ENCODE measurements at regions not wholly inside any gene's neighbourhood (a gene's known extent, or its start where the extent isn't known, plus 50 kb on each side); places are given as distances from the start of the nearest gene placed in this dataset.

DNA sequence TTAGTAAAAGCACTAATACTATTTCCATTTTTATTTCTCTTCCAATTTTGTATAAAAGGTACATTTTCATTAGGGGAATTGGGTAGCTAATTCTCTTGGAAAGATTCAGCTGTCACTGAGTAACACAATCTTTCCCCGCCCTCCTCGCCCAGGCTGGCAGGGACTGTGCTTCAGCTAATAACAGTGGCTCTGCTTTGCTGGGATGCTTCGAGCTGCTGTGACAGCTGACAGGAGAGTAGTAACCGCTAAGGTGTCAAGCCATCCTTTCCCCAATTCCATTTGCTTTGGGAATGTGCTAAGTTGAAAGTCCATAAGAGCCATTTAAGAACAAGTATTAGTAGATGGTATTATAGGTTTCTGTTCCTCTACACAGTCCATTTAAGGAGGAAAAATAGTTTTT is 106.7 kb upstream of the NRIP1 start:
- no peaks in the 10 kb centered on the region for H3K9me3 Mint-ChIP-seq
- no peaks in the 10 kb centered on the region for H3K4me1 Mint-ChIP-seq
- no peak overlapping the region for H3K4me3 Mint-ChIP-seq
- ATAC-seq (replicated peaks), result no peak
- H3K36me3 Mint-ChIP-seq (ENCODE audit: low read depth), result no peaks in the 10 kb centered on the region
- H3K27ac Mint-ChIP-seq, result no peak overlapping the region
- peaks cover 5% of the 10 kb centered on the region for H3K27me3 Mint-ChIP-seq

DNA sequence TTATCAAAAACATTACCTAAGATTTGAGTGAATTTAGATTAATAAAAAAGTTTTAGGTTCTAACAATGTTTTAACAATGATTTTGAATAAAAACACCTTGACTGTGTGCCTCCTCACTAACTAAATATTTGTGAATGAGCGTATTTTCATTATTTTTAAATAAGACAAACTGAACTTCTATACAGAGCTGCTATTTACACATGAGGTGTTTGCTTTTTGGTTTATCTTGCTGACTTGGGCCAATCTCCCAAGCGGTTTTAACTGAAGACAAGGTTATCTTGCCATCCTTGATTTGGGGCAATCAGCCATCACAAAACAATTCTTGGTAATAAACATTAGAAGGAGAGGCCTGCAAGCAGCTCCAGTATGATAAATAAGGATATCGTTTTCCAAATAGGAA is 108.2 kb upstream of the NRIP1 start:
- Mint-ChIP-seq H3K27me3 (peaks cover under 1% of the 10 kb centered on the region), H3K27ac (no peak overlapping the region), H3K4me3 (no peak overlapping the region), H3K9me3 (no peaks in the 10 kb centered on the region), H3K4me1 (no peaks in the 10 kb centered on the region), H3K36me3 (ENCODE audit: low read depth) (no peaks in the 10 kb centered on the region)
- no peak for ATAC-seq (replicated peaks)

DNA sequence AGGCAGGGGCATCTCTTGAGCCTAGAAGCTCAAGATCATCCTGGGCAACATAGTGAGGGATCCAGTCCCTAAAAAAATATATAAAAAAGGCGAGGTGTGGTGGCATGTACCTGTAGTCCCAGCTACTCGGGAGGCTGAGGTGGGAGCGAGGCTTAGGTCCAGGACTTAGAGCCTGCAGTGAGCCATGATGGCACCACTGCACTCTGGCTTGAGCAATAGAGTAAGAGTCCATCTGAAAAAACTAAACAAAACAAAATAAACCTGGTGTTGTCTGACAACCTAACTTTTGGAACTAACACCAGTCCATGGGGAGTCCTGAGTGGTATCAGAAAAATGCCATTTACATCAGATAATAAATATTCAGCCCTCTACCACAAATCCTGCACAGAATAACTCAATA is 110.1 kb upstream of the NRIP1 start:
- H3K4me3 Mint-ChIP-seq, result no peak overlapping the region
- no peaks in the 10 kb centered on the region for H3K4me1 Mint-ChIP-seq
- no peaks in the 10 kb centered on the region for H3K9me3 Mint-ChIP-seq
- H3K27ac Mint-ChIP-seq, result no peak overlapping the region
- ATAC-seq (replicated peaks), result no peak
- H3K27me3 Mint-ChIP-seq, result no peaks in the 10 kb centered on the region
- H3K36me3 Mint-ChIP-seq (ENCODE audit: low read depth), result no peaks in the 10 kb centered on the region

DNA sequence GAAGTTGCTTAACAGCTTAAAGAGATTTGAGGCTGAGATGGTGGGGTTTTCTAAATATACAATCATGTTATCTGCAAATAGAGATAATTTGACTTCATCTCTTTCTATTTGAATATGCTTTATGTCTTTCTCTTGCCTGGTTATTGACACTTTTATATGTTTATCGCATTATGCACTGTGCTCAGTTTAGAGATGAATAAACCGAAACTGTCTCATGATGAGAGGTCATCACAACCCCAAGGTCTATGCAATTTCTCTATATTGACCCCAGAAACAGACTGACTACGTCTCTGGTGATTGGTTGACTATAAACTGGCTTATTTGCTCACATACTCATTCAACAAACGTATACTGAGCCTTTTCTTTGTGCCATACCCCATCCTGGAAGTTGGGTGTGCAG is 117.9 kb upstream of the NRIP1 start:
- peaks cover 4% of the 10 kb centered on the region for H3K27me3 Mint-ChIP-seq
- H3K36me3 Mint-ChIP-seq (ENCODE audit: low read depth), result no peaks in the 10 kb centered on the region
- no peak for ATAC-seq (replicated peaks)

DNA sequence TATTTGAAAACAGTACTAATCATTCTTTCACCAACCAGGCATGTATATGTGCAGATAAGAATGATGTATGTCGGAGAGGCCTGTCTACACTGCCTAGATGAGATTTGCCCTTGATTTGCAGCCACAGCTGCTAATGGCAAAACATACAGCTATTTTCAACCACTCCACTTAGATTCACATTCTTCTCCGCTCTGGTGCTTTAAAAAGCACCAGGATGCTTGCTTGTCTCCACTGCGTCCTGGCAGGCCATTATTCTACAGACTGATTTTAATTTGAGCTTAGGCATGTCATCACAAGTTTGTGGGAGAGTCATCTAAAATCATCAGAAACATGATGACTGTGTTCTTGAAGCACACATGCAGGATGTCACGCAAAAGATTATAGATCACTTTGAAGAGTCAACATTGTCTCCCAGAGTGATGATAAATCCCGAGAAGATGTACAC is 119.0 kb upstream of the NRIP1 start:
- Mint-ChIP-seq H3K9me3 (peaks cover 6% of the 10 kb centered on the region), H3K27ac (no peak overlapping the region), H3K4me1 (peaks cover 6% of the 10 kb centered on the region), H3K36me3 (ENCODE audit: low read depth) (no peaks in the 10 kb centered on the region), H3K4me3 (no peak overlapping the region), H3K27me3 (peaks cover 4% of the 10 kb centered on the region)
- no peak for ATAC-seq (replicated peaks)

More for the DNA sequence above, 117.9 kb upstream of the NRIP1 start:
- H3K4me3 Mint-ChIP-seq, result no peak overlapping the region
- peaks cover 6% of the 10 kb centered on the region for H3K9me3 Mint-ChIP-seq
- H3K4me1 Mint-ChIP-seq, result peaks cover 6% of the 10 kb centered on the region
- no peak overlapping the region for H3K27ac Mint-ChIP-seq

DNA sequence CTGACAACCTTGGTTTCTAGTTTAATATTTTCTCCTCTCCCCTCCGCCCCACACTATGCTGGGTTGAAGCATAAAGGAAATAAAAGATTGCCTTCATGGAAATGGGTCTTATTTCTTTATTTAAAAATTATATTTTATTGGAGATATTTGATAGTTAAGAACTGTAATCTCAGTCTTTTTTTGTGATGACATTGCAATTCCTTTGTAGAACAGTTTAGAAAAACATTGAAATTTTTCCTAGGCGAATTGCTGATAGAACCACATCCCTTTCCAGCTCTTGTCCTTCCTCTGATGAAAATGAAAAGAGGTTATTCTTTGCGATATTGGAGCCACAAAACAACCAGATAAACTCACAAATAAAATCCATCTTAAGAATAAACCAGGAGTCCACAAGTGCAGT is 125.6 kb upstream of the NRIP1 start:
- Mint-ChIP-seq H3K4me3 (no peak overlapping the region), H3K36me3 (ENCODE audit: low read depth) (no peaks in the 10 kb centered on the region), H3K9me3 (no peaks in the 10 kb centered on the region), H3K27me3 (no peaks in the 10 kb centered on the region), H3K4me1 (no peaks in the 10 kb centered on the region), H3K27ac (no peak overlapping the region)
- no peak for ATAC-seq (replicated peaks)

DNA sequence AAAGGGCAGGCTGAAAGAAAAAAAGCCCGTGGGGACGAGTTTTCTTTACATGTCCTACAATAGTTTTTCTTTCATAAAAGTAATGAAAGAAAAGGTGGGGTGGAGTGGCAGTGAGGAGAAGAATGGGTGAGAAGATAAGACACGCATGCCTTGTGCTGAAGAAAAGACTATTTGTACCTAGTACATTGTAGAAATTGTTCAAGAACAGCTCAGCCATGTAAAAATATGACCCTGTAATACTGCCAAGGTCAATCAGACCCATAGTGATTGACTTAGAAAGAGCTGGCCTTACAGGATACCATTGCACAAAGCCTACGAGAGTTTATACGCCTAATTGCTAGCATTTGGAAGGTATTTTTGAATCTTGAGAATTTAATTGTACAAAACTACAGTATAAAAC is 126.0 kb upstream of the NRIP1 start:
- no peaks in the 10 kb centered on the region for H3K9me3 Mint-ChIP-seq
- ATAC-seq (replicated peaks), result no peak
- no peak overlapping the region for H3K27ac Mint-ChIP-seq
- H3K4me1 Mint-ChIP-seq, result no peaks in the 10 kb centered on the region
- H3K36me3 Mint-ChIP-seq (ENCODE audit: low read depth), result no peaks in the 10 kb centered on the region
- H3K27me3 Mint-ChIP-seq, result no peaks in the 10 kb centered on the region
- no peak overlapping the region for H3K4me3 Mint-ChIP-seq

DNA sequence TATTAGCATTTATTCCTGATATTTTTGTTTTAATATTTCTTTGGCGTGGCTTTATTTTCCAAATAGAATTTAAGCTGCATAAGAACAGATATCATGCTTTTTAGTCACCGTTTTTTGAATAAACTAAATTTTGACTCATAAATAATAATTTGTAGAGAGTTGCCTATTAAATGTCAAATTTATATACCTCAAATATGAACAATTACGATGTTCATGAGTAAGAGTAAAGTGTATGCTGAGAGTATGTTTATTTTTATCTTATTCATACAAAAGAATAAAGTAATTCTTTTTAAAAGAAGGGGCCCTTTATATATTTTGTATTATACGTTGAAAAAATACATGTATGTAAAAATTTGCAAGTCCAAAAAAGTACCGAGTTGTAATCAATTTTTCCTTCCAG is 126.5 kb upstream of the NRIP1 start:
- Mint-ChIP-seq H3K27ac (no peak overlapping the region), H3K4me3 (no peak overlapping the region), H3K9me3 (no peaks in the 10 kb centered on the region), H3K4me1 (no peaks in the 10 kb centered on the region), H3K27me3 (no peaks in the 10 kb centered on the region), H3K36me3 (ENCODE audit: low read depth) (no peaks in the 10 kb centered on the region)
- no peak for ATAC-seq (replicated peaks)

DNA sequence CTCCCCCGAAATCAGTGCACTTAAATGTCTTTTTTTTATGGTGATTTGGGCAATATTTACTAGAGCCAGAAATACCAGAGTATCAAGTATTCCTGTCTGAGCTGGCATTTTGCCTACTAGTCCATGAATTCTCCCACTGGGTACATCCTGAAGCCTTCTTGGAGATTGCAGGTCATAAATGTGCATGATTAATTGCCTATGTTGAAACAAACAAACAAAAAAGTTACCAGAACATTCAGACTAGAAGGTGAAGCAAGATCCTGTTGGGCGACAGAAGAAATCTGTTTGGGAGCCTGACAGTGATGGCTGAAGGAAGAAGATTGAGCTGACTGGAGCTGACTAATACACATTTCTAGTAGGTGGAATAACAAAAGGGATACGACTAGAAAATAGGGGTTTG is 127.4 kb upstream of the NRIP1 start:
- no peaks in the 10 kb centered on the region for H3K9me3 Mint-ChIP-seq
- H3K36me3 Mint-ChIP-seq (ENCODE audit: low read depth), result no peaks in the 10 kb centered on the region
- no peaks in the 10 kb centered on the region for H3K27me3 Mint-ChIP-seq
- H3K4me3 Mint-ChIP-seq, result no peak overlapping the region
- no peak for ATAC-seq (replicated peaks)
- H3K4me1 Mint-ChIP-seq, result no peaks in the 10 kb centered on the region
- H3K27ac Mint-ChIP-seq, result no peak overlapping the region

DNA sequence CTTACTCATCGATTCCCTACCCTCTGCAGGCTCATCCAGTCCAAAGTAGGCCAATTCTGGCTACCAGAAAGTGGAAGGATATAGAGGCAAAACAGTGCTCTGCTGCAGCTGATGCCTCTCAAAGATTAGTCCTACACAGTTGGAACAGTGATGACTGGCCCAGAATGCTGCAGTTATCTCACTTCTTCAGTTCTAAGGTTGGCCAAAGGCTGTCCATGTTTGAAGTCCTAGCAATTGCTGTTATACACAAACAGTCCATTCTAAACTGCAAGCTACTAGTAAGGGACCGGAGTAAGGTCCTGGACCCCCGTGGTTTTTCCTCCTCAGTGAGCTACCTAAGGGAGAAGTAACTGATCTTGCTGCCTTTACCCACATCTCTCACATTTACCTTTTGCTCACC is 129.1 kb upstream of the NRIP1 start:
- Mint-ChIP-seq H3K36me3 (ENCODE audit: low read depth) (no peaks in the 10 kb centered on the region), H3K4me3 (no peak overlapping the region), H3K4me1 (no peaks in the 10 kb centered on the region), H3K9me3 (no peaks in the 10 kb centered on the region), H3K27ac (no peak overlapping the region), H3K27me3 (no peaks in the 10 kb centered on the region)
- ATAC-seq (replicated peaks), result no peak

DNA sequence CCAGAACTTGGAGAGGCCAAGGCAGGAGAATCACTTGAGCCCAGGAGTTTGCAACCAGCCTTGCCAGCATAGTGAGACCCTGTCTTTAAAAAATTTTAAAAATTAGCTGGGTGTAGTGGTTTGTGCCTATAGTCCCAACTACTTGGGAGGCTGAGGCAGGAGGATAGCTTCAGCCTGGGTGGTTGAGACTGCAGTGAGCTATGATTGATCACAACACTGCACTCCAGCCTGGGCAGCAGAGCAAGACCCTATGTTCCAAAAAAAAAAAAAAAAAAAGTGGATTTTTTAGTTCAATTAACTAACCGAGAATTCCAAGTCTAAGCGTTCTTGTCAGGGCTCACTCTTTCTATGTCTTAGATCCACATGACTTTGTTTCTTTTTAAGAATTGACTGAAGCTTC is 130.3 kb upstream of the NRIP1 start:
- H3K27me3 Mint-ChIP-seq, result no peaks in the 10 kb centered on the region
- no peak overlapping the region for H3K4me3 Mint-ChIP-seq
- H3K4me1 Mint-ChIP-seq, result no peaks in the 10 kb centered on the region
- no peaks in the 10 kb centered on the region for H3K36me3 Mint-ChIP-seq (ENCODE audit: low read depth)
- H3K27ac Mint-ChIP-seq, result no peak overlapping the region
- ATAC-seq (replicated peaks), result no peak
- H3K9me3 Mint-ChIP-seq, result no peaks in the 10 kb centered on the region

DNA sequence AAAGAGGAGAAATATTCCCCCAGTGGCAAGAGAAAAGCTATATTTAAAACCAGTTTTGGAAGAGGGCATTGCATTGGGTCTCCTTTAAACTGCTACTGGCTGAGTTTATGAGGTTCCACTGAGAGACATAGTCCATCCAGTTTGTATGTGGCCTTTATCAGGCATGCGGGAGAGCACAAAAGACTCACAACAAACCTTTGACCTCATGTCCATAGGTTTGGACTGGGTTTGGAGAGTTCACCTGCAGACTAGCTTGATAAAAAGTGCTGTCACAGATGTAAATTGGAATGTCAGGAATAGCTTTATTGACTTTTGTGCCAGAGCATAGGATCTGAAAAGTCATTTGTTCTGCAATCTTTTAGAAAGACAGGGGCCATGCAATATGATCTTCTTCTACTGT is 131.0 kb upstream of the NRIP1 start:
- Mint-ChIP-seq H3K36me3 (ENCODE audit: low read depth) (no peaks in the 10 kb centered on the region), H3K27me3 (no peaks in the 10 kb centered on the region), H3K4me3 (no peak overlapping the region), H3K27ac (no peak overlapping the region), H3K9me3 (no peaks in the 10 kb centered on the region), H3K4me1 (no peaks in the 10 kb centered on the region)
- ATAC-seq (replicated peaks), result no peak

DNA sequence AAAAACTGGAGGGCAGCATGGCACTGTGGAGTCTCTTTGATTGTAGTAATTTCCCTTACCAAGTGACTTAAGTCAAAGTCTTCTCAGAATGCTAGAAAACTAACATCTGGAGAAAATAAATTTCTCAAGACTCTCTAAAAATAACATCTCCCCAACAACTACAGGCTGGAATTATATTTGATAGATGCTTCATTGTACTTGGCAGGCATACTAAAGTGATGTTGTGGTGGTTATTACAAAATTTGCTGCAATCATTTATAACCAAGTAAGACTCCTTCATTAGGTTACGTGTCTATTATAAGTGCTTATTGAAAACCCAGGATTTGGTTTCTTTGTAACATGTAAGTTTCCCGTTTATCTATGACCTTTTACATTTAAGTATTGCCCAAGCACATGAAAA is 132.9 kb upstream of the NRIP1 start:
- Mint-ChIP-seq H3K4me1 (no peaks in the 10 kb centered on the region), H3K27ac (no peak overlapping the region), H3K36me3 (ENCODE audit: low read depth) (no peaks in the 10 kb centered on the region), H3K4me3 (no peak overlapping the region), H3K9me3 (no peaks in the 10 kb centered on the region), H3K27me3 (no peaks in the 10 kb centered on the region)
- ATAC-seq (replicated peaks), result no peak

DNA sequence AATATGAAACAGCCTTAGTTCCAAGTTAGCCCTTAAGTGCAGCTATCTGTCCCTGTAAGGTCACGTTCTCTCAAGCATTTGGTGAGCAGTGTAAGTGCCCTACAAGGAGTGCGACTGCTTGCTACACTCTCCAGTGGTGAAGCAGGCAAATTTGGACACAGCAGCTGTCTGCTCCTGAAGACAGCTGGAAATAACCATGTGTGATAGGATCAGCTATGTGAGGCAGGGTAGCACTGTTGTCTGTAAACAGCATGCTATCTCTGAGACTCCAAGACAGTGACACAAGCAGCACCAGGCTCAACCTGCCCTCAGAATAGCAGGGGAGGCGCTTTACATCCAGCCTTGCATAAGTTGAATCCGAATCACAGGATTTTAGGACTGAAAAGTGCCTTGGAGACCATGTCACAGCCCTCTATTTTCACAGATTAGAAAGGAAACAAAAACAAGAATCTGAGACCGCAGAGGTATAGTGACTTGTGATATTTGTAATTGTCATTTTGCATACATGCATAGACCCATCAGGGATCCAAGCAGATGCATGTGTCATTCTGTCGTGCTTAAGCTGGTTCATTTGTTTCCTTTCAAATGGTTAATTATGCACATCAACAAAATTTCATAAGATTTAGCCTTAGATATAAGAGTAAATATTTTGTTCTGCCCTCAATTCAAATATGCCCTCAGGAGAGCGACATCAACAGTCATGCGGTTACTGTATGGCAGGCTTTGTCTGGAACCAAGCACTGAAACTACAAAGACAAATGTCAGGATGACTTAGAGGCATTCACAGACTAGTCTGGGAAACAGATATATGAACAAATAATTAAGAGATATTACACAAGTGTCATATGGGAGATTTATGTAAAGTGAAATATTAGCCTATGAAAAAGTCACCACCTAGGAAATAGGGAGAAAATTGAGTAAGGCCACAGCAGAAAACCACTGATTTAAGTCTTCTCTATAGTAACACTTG is 134.9 kb upstream of the NRIP1 start:
- H3K9me3 Mint-ChIP-seq, result no peaks in the 10 kb centered on the region
- H3K4me1 Mint-ChIP-seq, result no peaks in the 10 kb centered on the region
- H3K27me3 Mint-ChIP-seq, result no peaks in the 10 kb centered on the region
- ATAC-seq (replicated peaks), result no peak
- no peak overlapping the region for H3K27ac Mint-ChIP-seq
- H3K36me3 Mint-ChIP-seq (ENCODE audit: low read depth), result no peaks in the 10 kb centered on the region
- no peak overlapping the region for H3K4me3 Mint-ChIP-seq

DNA sequence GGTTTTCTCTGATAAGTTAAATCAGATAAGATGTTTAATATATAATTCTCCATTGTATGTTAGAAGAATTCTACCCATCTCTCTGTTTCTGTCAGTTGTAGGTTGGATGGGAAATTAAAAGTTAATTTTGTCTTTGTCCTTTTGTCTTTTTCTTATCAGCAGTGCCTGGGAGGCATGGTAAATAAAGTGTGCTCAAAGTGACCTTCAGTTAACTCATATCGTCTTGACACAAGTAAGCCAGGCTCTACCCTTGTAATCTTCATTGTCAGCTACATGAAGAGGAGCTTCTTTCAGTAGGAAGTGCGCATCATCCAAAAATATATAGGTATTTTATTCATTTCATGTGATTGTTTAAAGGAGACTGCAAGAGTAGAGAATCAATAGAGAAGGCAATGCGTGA is 138.9 kb upstream of the NRIP1 start:
- no peak overlapping the region for H3K27ac Mint-ChIP-seq
- H3K4me3 Mint-ChIP-seq, result no peak overlapping the region
- peaks cover 15% of the 10 kb centered on the region for H3K27me3 Mint-ChIP-seq
- no peaks in the 10 kb centered on the region for H3K36me3 Mint-ChIP-seq (ENCODE audit: low read depth)
- ATAC-seq (replicated peaks), result no peak
- H3K4me1 Mint-ChIP-seq, result no peaks in the 10 kb centered on the region
- no peaks in the 10 kb centered on the region for H3K9me3 Mint-ChIP-seq
